Gastrocnemius medialis (tissue), 4 donors: ENCODE measurements at regions not wholly inside any gene's neighbourhood (a gene's known extent, or its start where the extent isn't known, plus 50 kb on each side); places are given as distances from the start of the nearest gene placed in this dataset.
"Not testable (repeated sequence)": the region's sequence is repeated elsewhere in the genome, so short reads cannot be mapped to it uniquely, and the experiment has no call there.

Experiments
- ATAC-seq, 2 donors: fragments of 150-250 bp; one replicate each; pipeline ENCODE4 v1.9.1; 2016
- DNase-seq, 2 donors: peaks; one replicate each; pipeline ENCODE4 v3.0.0-alpha.2; 2019
- H3K27ac ChIP-seq, 4 donors: fragments of 200-600 bp; sonication (generic); 1 replicate in 1 of 4; 2 replicates in 3 of 4; pipeline ENCODE4 v1.5.1; 2016 to 2018; ENCODE audit warnings: mild to moderate bottlenecking in 2 of 4, moderate library complexity in 1 of 4
- H3K27me3 ChIP-seq, 3 donors: fragments of 200-600 bp; sonication (generic) in 2 of 3; 1 replicate in 1 of 3; 2 replicates in 2 of 3; pipeline versions ENCODE4 v1.5.1 to v1.6.0; 2016 to 2019; ENCODE audit warnings: mild to moderate bottlenecking in 1 of 3, moderate library complexity in 1 of 3
- H3K36me3 ChIP-seq, 2 donors: fragments of 200-600 bp; sonication (generic) in 1 of 2; one replicate each; pipeline ENCODE4 v1.5.1; 2017 to 2018
- H3K4me1 ChIP-seq, 2 donors: fragments of 200-600 bp; sonication (generic) in 1 of 2; one replicate each; pipeline ENCODE4 v1.5.1; 2016 to 2017; ENCODE audit warnings: mild to moderate bottlenecking in 2 of 2
- H3K4me3 ChIP-seq, 4 donors: fragments of 200-600 bp; sonication (generic) in 3 of 4; 1 replicate in 1 of 4; 2 replicates in 3 of 4; pipeline ENCODE4 v1.5.1; 2016 to 2019; ENCODE audit warnings: mild to moderate bottlenecking in 2 of 4
- H3K9me3 ChIP-seq, 3 donors: fragments of 200-600 bp; sonication (generic) in 2 of 3; 1 replicate in 1 of 3; 2 replicates in 2 of 3; pipeline ENCODE4 v1.5.1; 2016 to 2019
- POLR2A ChIP-seq, 2 donors: fragments of 450-650 bp; IDR thresholded peaks; one replicate each; pipeline ENCODE4 v1.6.1; 2017; ENCODE audit warnings: antibody characterized with exemption in 2 of 2, mild to moderate bottlenecking in 2 of 2, moderate library complexity in 2 of 2
- in situ Hi-C, 4 donors: fragments of 200-750 bp; cut with MboI; loops; one replicate each; pipeline versions ENCODE4 v1.15.0 to v1.8.0; 2017; ENCODE audit warnings: low sequenced_read_pairs in 4 of 4
- intact Hi-C: fragments of 100-400 bp; cut with DNase I; formaldehyde crosslinking; loops from one replicate; pipeline ENCODE4 v1.15.1; 2023; ENCODE audit warnings: low total_unique reads
- TF ChIP-seq, protein P1 (sequence below), 5 experiments: fragments of 450-650 bp in 3 of 5; fragments of 200-600 bp in 2 of 5; sonication (generic) in 2 of 5; IDR thresholded peaks in 4 of 5; conservative IDR thresholded peaks in 1 of 5; 1 replicate in 4 of 5; 2 replicates in 1 of 5; pipeline ENCODE4 v1.5.1; 2016 to 2019; ENCODE audit warnings: antibody characterized with exemption in 5 of 5, mild to moderate bottlenecking in 3 of 5, moderate library complexity in 3 of 5

DNA sequence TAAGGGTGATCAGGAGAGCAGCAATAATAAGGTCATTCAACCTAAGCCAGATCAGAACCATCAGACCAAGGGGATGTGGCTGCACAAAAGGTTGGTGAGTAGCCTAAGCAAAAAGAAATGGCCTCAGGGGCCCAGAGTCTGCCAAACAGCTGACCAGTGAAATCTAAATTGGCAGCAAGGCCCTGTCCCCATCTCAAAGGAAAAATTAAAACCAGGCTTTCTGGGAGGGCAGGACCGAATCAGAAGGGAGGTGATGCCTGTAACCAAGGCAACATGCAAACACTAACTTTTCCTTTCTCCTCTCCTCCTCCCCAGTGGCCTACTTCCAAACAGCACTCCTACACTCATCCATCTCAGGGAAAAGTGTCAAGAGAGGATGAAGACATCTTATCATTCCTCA is 256.4 kb downstream of the NUAK1 start:
- intact Hi-C loops = no loop called here
- TF ChIP-seq, protein P1, sequence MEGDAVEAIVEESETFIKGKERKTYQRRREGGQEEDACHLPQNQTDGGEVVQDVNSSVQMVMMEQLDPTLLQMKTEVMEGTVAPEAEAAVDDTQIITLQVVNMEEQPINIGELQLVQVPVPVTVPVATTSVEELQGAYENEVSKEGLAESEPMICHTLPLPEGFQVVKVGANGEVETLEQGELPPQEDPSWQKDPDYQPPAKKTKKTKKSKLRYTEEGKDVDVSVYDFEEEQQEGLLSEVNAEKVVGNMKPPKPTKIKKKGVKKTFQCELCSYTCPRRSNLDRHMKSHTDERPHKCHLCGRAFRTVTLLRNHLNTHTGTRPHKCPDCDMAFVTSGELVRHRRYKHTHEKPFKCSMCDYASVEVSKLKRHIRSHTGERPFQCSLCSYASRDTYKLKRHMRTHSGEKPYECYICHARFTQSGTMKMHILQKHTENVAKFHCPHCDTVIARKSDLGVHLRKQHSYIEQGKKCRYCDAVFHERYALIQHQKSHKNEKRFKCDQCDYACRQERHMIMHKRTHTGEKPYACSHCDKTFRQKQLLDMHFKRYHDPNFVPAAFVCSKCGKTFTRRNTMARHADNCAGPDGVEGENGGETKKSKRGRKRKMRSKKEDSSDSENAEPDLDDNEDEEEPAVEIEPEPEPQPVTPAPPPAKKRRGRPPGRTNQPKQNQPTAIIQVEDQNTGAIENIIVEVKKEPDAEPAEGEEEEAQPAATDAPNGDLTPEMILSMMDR (IDR thresholded peaks at IDR 0.05 in 4 of 5, conservative IDR thresholded peaks at IDR 0.05 in 1 of 5) = no peak
- no peak for TF ChIP-seq POLR2A (IDR thresholded peaks at IDR 0.05)
- Histone ChIP-seq H3K9me3 (no peaks in the 10 kb centered on the region), H3K4me3 (no peak overlapping the region), H3K27me3 (no peaks in the 10 kb centered on the region), H3K4me1 (no peaks in the 10 kb centered on the region), H3K27ac (no peak overlapping the region), H3K36me3 (no peaks in the 10 kb centered on the region)
- DNase-seq (peak; percentile 37 to 65), ATAC-seq (peak; percentile 83 to 86)
- in situ Hi-C loops = no loop called here

DNA sequence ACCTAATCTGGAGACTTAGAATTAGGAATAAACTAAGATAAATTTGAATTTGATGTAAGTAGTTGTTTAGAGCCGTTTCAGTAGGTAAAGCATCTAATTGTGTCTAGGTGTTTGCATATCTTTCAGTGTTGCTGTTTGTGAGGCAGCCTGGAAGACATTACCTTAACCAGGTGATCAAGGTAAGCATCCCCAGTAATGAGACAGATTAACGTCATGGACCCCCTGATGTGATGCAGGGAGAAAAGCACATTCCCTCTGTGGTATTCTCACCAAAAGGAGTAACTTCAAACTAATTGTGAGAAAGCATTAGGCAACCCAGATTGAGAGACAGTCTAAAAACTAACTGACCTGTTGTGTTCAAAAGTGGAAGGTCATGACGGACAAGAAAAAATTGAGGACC is 251.6 kb downstream of the NUAK1 start:
- no peak for TF ChIP-seq POLR2A (IDR thresholded peaks at IDR 0.05)
- TF ChIP-seq, protein P1 (IDR thresholded peaks at IDR 0.05 in 4 of 5, conservative IDR thresholded peaks at IDR 0.05 in 1 of 5) = no peak
- Histone ChIP-seq H3K4me1 (no peaks in the 10 kb centered on the region), H3K27ac (no peak overlapping the region), H3K36me3 (no peaks in the 10 kb centered on the region), H3K9me3 (no peaks in the 10 kb centered on the region), H3K27me3 (no peaks in the 10 kb centered on the region), H3K4me3 (no peak overlapping the region)
- in situ Hi-C loops (no loop called here), intact Hi-C loops (no loop called here)
- DNase-seq (no peak), ATAC-seq (no peak)

DNA sequence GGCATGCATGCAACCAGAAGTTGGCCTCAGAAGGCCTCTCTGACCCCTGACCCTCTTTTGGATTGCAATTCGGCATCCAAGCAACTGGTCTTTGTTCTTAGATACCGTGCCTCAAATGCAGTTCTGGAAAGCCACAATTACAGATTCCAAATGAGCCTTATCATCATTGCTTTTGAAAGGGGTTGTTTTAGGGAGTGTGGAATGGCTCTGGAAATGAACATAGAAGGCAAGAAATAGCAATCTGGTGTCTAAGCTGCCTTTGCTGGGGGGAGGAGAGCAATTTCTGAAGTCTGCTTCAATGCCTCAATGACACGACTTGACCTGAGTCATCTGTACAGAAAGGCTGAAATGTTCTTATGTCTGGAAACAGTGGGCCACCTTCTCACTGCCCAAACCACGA is 250.1 kb downstream of the NUAK1 start:
- no peaks in the 10 kb centered on the region for H3K4me1 ChIP-seq
- no peak for ATAC-seq
- H3K9me3 ChIP-seq = no peaks in the 10 kb centered on the region
- no peaks in the 10 kb centered on the region for H3K27me3 ChIP-seq
- H3K4me3 ChIP-seq = no peak overlapping the region
- H3K27ac ChIP-seq = no peak overlapping the region
- H3K36me3 ChIP-seq = no peaks in the 10 kb centered on the region
- in situ Hi-C loops (no loop called here), intact Hi-C loops (no loop called here)
- DNase-seq = no peak
- TF ChIP-seq, protein P1 (IDR thresholded peaks at IDR 0.05 in 4 of 5, conservative IDR thresholded peaks at IDR 0.05 in 1 of 5) = no peak
- TF ChIP-seq POLR2A (IDR thresholded peaks at IDR 0.05) = no peak

DNA sequence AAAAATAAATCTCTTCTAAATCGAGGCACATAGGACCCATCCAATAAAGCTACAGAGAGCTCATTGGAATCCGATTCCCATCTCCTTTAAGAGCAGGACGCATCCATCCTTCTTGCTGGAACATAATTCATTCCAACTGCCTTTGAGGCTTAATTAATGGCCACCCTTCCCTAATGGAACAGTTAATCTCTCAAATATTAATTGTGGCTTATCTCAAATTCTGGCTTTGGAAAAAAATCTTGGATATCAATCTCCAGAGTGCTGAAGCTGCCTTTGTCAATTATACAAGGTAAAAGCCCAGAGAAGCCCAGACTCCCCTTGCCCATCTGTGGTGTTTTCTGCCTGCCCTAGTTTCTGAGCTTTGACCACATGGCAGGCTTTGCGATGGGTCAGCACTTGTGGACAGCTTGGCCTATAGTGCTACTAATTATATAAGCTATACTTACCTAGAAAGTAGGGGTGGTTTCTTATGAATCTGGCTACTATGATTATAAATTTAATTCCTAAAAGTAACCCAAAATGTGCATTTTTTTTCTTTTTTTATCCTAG is 246.3 kb downstream of the NUAK1 start:
- no peak for DNase-seq
- no peaks in the 10 kb centered on the region for H3K36me3 ChIP-seq
- in situ Hi-C loops = no loop called here
- intact Hi-C loops = no loop called here
- H3K4me3 ChIP-seq = no peak overlapping the region
- no peaks in the 10 kb centered on the region for H3K4me1 ChIP-seq
- H3K9me3 ChIP-seq = no peaks in the 10 kb centered on the region
- no peak for TF ChIP-seq POLR2A (IDR thresholded peaks at IDR 0.05)
- TF ChIP-seq, protein P1 (IDR thresholded peaks at IDR 0.05 in 4 of 5, conservative IDR thresholded peaks at IDR 0.05 in 1 of 5) = no peak
- H3K27ac ChIP-seq = no peak overlapping the region
- ATAC-seq = no peak
- H3K27me3 ChIP-seq = no peaks in the 10 kb centered on the region

DNA sequence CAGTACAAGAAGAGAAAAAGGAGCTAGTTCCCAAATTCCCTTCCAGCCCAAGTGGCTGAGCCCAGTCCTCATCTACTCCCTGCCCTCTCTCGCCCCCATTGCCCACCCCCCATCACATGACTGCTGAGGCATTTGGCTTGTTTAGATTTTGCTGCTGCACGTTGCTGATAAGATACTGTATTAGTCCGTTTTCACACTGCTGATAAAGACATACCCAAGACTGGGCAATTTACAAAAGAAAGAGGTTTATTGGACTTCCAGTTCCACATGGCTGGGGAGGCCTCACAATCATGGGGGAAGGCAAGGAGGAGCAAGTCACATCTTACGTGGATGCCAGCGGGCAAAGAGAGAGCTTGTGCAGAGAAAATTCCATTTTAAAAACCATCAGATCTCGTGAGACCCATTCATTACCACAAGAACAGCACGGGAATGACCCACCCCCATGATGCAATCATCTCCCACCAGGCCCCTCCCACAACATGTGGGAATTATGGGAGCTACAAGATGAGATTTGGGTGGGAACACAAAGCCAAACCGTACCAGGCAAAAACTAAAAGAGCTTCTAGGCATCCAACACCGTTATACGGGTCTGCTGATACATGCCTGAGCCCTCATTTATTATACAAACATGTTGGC is 243.4 kb downstream of the NUAK1 start:
- H3K9me3 ChIP-seq, DNase-seq, H3K4me1 ChIP-seq, H3K27ac ChIP-seq, intact Hi-C loops, in situ Hi-C loops, H3K27me3 ChIP-seq, H3K36me3 ChIP-seq, ATAC-seq, H3K4me3 ChIP-seq: not testable (repeated sequence)
